CD1c-positive myeloid dendritic cell (primary cell): ENCODE measurements at regions not wholly inside any gene's neighbourhood (a gene's known extent, or its start where the extent isn't known, plus 50 kb on each side); places are given as distances from the start of the nearest gene placed in this dataset.
"Not testable (repeated sequence)": the region's sequence is repeated elsewhere in the genome, so short reads cannot be mapped to it uniquely, and the experiment has no call there.

Experiments used
- DNase-seq: peaks from one replicate; pipeline ENCODE4 v3.0.0-alpha.2; 2016; ENCODE audit errors: extremely low spot score

DNA sequence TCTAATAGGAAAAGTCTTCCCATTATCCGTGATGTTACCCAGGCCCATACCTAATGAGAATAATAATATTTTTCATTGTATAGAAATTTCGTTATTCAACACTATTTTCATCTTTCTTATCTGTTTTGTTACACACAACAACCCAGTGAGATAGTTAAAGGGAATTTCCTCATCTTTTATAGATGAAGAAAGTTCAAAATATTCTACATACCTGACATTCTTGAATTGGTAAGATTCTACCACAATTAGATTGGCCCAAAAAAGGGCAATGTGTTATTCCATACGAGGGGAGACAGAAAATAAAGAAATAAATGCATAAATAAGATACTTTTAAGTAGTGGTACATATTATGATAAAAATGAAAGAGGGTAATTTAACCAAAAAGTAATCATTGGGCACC, 405.5 kb upstream of the ADAMTS5 start:
- DNase-seq: no peak

GRCh38 chr21:27371975-27372331, 405.1 kb upstream of the ADAMTS5 start:
- no peak for DNase-seq

- DNase-seq: no peak
Observed at GRCh38 chr21:27371115-27371974, 404.5 kb upstream of the ADAMTS5 start.

GRCh38 chr21:27369978-27370571, 403.2 kb upstream of the ADAMTS5 start:
- no peak for DNase-seq

GRCh38 chr21:27369234-27369633, 402.3 kb upstream of the ADAMTS5 start:
- DNase-seq: no peak

DNA sequence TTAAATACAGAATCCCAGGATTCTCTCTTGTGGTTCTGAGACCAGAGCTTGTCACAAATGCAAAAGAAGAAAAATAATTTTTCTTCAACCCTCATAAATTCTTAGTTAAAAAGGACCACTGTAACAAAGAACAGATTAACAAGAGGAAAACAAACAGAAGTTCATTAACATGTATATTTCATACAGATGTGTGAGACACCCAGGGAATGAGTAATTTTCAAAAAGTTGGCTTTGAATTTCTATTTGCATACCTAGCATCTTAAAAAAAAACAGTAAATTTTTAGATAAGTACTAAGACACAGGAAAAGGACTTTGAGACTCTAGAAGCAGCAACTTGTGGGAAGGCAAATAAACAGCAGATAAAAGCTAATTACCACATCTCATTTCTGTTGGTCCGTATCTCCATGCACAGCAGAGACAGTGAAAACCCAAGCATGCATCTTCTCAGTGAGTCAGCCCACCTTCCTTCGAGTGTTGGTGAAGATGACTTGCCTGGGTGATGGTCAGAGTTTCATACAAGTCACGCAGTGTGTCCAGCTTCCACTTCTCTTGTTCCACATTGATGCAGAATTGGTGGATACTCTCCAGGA, 399.9 kb upstream of the ADAMTS5 start:
- no peak for DNase-seq

DNA sequence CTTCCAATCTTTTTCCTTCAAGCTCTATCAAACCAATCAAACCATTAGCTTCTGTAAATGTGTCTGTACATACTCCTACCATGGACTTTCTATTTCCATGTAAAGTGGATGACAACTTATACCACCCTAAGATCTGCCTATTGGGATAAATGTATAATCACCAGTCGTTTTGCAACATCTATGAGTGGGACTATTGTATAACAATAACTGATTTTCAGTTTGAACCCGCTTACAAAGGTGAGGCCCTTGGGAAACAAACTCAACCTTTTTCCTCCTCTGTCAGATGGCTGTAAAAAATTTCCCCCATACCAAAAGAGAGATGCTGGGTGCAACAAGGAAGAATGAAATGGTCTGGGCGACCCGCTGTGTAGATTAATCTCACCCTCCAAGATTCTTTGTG, 399.1 kb upstream of the ADAMTS5 start:
- DNase-seq: no peak

DNA sequence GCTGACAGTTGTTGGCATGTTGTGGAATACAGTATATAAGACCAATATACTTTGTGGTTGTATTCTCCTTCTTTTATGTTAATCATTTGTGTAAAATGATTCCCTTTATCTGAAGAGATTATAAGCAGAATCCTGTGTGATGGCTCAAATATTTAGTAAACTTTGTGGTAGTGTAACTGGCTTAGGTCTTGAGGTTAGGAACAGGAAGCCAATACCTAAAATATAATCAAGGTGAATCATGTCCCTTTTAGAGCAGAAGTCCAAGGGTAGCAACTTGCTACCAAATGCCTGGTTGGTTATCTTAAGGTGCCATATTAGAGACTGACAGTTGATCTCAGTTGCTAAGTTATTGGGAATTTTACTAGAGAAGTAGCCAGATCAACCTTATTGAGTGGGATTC, 398.5 kb upstream of the ADAMTS5 start:
- no peak for DNase-seq

- DNase-seq: no peak
Observed at GRCh38 chr21:27363719-27364477, 397.0 kb upstream of the ADAMTS5 start.

GRCh38 chr21:27362249-27362648, 395.4 kb upstream of the ADAMTS5 start:
- DNase-seq: no peak

DNA sequence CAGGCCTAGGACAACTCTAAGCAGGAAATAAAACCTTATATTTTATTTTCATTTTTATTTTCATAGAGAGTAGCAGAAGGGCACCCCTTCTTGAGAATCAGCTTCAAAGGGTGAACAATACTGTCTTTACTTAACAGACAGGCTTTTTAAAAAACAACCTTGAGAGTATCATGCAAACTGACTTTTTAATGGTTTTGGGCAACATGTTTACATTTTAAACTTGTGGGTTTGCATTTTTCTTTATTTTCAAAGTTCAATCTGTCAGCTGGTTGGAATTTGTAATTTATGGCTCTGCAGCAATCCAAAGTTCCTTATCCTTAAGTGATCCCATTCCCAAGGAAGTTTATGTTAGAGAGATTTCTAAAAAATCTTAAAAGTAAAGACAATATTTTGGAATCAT, 392.3 kb upstream of the ADAMTS5 start:
- no peak for DNase-seq

DNA sequence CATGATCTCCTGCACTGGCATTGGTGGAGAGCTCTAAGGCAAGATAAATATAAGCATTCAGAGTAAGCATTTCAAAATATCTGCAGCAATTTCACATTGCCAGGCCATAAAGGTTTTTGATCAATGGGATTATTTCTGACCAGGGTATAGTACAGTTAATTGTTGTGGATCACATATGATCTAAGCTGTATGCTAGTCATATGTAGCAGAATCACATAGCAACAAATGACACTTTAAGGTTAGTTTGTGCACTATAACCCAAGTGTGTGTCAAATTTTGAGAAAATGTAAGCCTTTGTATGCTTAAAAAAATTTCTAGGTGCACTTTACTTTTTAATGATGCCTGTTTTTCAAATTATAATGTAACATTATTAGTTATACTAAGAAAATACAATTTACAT, 386.0 kb upstream of the ADAMTS5 start:
- DNase-seq: no peak

DNA sequence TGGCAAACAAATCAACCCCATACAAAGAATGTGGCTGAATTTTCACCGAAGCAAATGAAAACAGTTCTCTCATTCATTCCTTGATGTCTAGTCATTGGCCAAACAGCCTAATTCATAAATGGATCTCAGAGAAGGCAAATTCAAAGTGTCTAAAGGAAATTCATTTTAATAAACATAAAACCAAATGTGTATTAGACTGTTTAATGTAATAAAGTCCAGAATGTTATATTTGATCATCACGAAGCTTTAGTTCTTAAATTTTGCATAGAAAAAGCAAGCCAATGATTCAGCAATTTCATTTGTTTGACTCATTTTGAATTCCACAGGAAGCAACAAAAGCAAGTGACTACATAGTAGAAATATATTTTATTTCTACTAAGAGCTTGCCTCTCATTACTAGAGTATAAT, 379.2 kb upstream of the ADAMTS5 start:
- DNase-seq: no peak

DNA sequence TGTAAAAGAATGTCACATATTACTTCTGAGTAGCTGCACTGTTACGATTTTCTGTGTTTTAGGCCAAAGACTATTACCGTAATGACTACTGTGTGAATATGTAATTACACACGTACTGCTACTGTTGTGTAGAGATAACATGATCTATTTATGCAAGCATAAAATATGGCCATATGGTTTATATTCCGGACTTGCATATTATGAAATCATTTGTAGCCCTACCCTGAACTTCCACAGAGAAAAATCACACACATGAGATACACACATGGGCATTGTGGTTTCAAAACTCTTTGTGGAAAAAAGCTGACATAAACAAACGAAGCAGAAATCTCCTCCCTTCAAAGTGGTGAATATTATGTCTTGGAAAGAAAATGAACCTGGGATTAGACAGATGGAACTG, 373.0 kb upstream of the ADAMTS5 start:
- no peak for DNase-seq

DNA sequence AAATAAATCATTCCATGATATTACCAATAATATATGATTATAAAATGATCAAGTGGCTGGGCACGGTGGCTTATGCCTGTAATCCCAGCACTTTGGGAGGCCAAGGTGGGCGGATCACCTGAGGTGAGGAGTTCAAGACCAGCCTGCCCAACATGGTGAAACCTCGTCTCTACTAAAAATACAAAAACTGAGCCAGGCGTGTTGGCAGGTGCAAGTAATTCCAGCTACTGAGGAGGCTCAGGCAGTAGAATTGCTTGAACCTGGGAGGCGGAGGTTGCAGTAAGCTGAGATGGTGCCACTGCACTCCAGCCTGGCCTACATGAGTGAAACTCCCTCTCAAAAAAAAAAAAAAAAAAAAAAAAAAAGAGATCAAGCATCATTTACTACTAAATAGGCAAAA, 371.1 kb upstream of the ADAMTS5 start:
- not testable (repeated sequence) for DNase-seq

- no peak for DNase-seq
Observed at GRCh38 chr21:27333096-27333495, 366.2 kb upstream of the ADAMTS5 start.

GRCh38 chr21:27329255-27329851, 362.5 kb upstream of the ADAMTS5 start:
- DNase-seq: no peak

GRCh38 chr21:27326301-27326700, 359.4 kb upstream of the ADAMTS5 start:
- no peak for DNase-seq

DNA sequence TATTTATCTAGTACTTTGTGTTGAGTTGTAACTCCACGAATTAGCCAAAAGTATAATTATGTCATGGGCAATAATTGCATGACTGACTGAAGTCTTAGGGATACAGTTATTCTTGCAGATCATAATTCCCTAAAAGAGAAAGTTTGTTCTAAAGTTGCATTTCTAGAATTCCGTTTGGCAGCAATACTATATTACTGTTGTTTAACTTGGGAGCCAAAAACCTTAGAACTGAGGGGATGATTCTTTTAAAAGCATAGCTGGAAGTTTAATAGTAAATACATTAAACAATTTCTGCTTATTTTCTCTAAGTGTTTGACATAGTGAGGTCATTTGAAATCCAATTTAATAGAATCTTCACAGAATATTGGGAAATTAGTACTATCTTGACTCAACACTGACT, 356.4 kb upstream of the ADAMTS5 start:
- no peak for DNase-seq

DNA sequence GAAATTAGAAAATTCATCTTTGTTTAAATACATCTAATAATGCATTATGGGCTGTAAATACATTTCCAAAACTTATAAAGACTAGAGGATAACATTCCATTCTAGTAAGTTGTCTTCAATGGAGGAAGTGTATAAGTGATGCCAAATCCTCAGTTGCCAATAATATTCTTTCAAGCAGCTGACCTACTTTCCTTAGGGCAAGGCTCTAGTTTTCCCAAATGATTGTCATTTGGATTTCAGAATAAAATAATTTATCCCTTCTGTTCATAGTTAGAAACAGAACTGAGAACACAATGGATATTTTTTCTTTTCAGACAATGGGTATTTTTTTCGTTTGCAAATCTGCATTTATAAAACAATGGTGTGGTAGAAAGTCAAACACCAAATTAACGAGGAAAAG, 354.9 kb upstream of the ADAMTS5 start:
- DNase-seq: no peak

DNA sequence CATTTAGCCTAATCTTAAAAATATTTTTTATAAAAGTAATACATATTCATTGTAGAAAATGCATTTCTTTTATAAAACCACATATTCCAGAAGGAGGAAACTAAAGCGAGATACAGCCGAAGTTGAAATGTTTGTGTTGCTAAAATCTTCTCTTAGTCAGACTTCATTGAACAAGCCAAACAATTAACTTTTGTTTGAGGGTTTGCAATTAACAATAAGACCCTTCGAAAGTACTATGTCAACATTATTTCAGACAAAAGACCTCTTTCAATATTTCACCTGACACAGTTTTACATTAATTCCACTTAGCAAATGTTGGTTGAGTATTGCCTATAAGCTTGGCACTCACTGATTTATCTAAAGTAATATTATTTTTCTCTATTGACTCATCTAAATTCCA, 354.0 kb upstream of the ADAMTS5 start:
- DNase-seq: no peak

DNA sequence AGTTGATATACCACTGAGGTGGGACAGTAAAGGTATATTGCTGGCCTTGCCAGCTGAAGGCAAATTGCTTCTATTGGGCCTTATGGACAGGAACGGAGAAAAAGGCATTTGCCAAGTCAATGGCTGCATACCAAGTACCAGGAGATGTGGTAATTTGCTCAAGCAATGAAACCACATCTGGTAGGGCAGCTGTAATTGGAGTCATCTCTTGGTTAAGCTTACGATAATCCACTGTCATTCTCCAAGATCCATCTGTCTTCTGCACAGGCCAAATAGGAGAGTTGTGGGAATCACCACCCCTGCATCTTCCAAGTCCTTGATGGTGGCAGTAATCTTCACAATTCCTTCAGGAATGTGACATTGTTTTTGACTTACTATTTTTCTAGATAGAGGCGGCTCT, 350.7 kb upstream of the ADAMTS5 start:
- not testable (repeated sequence) for DNase-seq
